G401.6 (cell line): ENCODE measurements at regions not wholly inside any gene's neighbourhood (a gene's known extent, or its start where the extent isn't known, plus 50 kb on each side); places are given as distances from the start of the nearest gene placed in this dataset.
"Not testable (repeated sequence)": the region's sequence is repeated elsewhere in the genome, so short reads cannot be mapped to it uniquely, and the experiment has no call there.

ENCODE experiments used
- FAIRE-seq: peaks from 2 replicates; lab custom pipeline; 2012; peaks lifted over from hg19 to GRCh38; lab: Jason Lieb, UNC

DNA sequence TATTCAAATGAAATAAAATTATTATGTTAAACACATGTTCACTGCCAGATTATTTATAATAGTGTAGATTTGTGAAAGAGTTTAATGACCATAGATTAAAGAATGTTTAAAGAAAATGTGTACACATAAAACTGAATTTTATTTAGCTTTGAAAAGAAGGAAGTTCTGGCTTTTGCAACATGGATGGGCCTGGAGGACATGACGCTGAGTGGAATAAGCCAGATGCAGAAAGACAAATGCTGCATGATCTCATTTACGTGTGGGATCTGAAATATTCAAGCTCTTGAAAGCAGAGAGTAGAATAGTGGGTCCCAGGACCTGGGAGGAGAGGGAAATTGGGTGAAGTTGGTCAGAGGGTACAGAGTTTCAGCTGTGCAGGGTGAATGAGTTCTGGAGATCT is 1261.2 kb downstream of the TMEM121 start:
- FAIRE-seq, result no peak

DNA sequence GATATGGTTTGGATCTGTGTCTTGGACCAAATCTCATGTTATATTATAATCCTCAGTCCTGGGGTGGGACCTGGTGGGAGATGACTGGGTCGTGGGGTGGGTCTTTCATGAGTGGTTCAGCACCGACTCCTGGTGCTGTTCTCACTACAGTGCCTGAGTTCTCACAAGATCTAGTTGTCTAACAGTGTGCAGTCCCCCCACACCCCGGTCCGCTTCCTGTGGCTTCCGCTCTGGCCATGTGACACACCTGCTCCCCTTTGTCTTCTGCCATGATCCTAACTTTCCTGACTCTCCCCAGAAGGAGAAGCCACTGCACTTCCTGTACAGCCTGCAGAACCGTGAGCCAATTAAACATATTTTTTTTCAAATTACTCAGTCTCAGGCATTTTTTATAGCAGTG is 1262.2 kb downstream of the TMEM121 start:
- FAIRE-seq, result no peak

DNA sequence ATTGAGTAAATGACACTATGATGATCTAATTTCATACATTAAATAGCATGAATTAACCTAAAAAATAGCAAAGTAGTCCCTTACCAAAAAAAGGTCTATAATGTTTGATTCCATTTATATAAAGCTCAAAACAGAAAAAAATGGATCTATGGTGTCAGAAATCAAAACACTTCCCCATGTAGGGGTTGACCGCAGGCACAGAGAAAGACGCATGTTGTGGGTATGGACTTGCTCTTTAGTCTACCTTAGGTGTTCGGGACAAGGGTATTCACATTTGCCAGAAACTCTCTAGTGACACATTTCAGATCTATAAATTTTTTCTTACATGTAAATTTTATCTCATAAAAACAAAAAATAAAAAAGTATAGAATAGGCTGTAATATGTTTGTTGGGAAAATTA is 1262.9 kb downstream of the TMEM121 start:
- FAIRE-seq, result no peak

DNA sequence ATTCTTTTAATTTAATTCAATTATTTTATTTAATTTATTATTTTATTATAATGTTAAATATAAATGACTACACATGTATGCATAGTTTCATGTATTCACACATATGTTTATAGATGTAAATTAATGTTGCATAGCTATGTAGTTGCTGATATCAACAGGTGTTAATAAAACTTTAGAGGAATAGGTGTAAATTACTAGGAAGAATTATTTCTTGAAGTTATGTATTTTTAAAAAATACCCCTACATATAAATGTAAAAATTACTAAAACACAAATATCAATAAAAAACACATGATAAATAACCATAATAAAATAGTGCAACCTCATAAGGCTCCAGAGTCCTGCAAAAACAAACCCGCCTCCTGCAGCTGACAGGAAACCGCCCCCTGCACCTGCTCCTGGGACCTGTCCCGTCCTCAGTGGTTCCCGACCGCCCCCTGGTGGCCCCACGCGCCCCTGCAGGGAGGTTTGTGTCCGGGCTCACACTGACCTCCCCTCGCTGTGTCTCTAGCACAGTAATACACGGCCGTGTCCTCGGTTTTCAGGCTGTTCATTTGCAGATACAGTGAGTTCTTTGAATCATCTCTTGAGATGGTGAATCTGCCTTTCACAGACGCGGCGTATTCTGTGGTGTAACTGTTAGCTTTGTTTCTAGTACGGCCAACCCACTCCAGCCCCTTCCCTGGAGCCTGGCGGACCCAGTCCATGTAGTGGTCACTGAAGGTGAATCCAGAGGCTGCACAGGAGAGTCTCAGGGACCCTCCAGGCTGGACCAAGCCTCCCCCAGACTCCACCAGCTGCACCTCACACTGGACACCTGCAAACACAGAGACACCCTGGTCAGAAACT is 1264.0 kb downstream of the TMEM121 start:
- FAIRE-seq, result peak; percentile 85

DNA sequence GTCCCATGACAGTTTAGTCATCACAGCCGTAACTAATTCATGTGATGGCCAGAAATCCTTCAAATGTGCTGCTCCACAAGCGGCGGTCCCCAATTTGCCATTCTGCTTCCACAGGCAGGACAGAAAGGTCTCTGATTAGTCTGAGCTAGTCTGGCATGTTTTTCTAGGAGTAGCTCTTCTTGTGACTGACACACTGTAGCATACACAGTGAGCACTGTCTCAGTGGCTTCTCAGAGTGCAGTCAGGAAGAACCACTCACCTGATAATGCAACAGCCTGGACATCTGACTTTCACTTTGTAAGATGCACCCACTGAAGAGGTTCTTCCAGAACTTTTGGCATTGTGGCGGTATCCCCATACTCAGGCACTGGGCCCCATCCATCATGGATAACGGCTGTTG is 1266.2 kb downstream of the TMEM121 start:
- FAIRE-seq, result no peak

DNA sequence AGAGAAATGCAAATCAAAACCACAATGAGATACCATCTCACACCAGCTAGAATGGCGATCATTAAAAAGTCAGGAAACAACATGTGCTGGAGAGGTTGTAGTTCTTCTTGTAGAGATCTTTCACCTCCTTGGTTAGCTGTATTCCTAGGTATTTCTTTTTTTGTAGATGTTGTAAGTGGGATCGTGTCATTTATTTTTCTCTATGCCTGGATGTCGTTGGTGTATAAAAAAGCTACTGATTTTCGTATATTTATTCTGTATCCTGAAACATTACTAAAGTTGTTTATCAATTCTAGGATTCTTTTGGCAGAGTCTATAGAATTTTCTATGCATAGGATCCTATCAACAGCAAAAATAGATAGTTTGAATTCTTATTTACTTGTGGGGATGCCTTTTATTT is 1271.8 kb downstream of the TMEM121 start:
- not testable (repeated sequence) for FAIRE-seq

DNA sequence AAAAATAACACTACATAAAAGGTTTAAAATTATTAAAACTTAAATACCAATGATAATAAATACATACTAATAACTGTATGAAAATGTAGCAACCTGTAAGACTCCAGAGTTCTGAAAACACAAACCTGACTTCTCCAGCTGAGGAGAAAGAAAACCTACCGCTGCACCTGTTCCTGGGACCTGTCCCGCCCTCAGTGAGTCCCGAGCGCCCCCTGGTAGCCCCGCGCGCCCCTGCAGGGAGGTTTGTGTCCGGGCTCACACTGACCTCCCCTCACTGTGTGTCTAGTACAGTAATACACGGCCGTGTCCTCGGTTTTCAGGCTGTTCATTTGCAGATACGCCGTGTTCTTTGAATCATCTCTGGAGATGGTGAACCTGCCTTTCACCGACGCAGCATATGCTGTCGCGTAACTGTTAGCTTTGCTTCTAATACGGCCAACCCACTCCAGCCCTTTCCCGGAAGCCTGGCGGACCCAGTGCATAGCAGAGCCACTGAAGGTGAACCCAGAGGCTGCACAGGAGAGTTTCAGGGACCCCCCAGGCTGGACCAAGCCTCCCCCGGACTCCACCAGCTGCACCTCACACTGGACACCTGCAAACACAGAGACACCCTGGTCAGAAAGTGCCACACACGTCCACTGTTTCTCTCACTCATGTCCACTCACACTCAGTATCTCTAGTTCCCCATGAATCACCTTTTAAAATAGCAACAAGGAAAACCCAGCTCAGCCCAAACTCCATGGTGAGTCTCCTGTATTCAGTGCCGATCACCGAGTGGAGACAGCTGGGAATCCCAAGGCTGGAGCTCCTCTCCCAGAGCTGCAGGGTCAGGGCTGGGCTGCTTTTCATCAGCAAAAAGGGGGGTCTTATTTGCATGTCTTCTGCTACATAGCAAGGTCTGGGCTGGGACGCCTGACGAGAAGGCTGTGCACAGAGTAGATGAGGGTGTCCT is 1276.3 kb downstream of the TMEM121 start:
- no peak for FAIRE-seq

DNA sequence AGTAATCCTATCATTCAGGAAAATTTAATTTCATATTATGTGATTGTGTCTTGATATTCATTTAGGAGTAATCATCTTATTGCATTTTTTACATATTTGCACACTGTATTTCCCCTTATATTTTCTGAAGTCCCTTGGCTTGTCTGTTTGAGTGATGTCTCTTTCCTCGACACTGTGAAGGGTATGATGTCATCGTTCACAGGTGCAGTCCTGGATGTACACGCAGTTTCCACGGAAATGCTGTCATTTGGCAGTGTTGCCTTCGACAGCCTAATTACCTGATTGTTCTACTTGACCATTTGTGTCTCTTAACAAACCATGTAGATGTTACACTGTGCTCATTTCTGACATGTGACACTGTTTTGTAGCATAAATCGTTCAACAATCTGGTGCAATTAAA is 1277.0 kb downstream of the TMEM121 start:
- no peak for FAIRE-seq

DNA sequence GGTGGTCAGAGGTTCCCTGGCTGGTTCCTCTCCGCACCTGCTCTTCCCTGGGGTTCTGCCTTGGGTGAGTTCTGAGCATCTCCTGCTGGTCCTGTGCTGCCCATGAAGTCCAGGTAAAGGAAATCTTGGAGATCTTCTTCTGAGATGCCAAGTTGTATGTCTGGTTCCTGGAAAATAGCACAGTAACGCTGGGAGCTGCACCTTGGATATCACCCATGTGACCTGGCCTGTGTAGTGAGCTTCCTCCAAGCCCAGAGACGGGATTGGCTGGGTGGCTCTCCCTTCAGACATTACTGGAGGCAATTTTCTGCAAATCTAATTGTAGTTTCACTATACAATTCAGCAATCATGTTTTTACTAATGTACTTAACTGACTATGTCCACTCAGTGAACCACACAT is 1281.1 kb downstream of the TMEM121 start:
- FAIRE-seq, result no peak

DNA sequence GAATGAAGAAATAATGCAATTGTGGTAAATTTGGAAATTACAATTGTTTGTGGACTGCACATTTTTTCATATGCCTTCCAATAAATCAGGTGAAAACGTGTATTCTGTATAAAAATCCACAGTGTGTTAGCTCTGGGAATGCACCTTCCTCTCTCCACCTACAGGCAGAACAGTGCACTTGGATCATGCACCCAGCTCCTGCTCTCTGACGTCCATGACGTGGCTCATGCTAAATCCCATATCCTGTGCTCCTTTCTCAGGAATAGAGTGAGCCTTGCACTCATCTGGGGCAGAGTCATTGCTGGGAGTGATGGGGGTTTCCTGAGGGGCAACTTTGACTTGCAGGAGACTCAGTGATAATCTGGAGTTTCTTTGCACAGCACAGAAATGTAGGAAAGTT is 1282.1 kb downstream of the TMEM121 start:
- no peak for FAIRE-seq

DNA sequence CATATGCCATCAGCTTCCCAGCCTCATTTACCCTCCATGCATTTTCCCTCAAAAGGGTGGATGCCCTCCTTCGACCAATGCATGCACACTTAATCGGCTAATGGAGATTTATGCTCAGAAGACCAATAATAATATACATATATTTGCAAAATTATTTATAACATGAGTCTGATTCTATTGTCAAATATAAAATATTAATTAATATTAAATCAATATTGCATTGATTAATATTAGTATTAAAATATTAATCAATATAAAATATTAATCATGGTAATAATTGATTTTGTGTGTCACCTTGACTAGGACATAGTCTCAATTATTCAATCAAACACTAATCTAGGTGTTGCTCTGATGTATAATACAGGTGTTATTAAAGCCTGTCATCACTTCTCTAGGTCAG is 1282.5 kb downstream of the TMEM121 start:
- FAIRE-seq, result peak; percentile 25

DNA sequence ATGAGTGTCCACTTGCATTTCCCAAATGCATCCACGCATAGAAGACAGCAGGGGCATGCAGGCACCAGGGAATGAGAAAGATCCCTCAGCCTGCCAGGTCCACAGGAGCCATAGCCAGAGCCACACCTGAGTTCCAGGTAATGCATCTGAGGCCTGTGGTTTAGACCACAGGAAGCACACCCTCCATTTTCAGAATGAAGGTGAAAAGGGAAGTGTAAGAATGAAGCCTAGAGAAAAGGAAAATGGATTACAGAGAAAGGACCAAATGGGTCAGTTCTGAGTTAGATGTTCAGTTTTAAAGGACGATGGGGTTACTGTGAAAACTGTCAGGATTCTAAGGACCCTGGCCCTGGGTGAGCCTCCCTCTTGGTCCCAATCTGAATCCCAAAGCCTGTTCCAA is 1283.2 kb downstream of the TMEM121 start:
- no peak for FAIRE-seq

DNA sequence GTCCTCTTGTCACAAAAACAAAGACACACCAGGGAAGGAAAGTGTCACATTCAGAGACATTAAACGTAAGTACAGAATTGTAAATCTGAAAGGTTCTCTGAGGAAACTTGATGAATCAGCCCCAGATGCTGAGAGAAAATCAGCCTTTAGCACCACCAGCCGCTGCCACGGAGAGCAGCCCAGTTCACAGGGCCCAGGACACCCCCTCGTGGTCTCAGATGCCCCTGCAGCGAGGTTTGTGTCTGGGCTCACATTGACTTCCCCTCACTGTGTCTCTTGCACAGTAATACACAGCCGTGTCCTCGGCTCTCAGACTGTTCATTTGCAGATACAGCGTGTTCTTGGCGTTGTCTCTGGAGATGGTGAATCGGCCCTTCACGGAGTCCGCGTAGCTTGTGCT is 1283.8 kb downstream of the TMEM121 start:
- FAIRE-seq, result not testable (repeated sequence)

DNA sequence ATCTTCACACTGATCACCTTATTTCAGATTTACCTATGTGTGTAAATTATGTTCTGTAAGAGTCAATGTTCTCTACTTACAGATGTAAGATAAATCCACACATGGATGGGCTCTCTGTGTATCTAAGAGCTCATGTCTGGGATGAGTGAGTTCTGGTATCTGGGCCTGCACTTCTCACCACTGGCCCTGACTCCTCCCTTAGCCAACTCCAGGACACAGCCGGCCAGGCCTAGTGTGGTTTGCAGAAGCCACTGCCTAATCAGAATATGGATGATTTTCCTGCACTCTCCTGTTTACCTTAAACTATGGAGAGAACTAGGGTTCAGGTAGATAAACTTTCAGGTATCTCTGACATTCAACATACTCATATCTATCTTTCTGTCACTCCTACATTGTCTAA is 1284.8 kb downstream of the TMEM121 start:
- no peak for FAIRE-seq

DNA sequence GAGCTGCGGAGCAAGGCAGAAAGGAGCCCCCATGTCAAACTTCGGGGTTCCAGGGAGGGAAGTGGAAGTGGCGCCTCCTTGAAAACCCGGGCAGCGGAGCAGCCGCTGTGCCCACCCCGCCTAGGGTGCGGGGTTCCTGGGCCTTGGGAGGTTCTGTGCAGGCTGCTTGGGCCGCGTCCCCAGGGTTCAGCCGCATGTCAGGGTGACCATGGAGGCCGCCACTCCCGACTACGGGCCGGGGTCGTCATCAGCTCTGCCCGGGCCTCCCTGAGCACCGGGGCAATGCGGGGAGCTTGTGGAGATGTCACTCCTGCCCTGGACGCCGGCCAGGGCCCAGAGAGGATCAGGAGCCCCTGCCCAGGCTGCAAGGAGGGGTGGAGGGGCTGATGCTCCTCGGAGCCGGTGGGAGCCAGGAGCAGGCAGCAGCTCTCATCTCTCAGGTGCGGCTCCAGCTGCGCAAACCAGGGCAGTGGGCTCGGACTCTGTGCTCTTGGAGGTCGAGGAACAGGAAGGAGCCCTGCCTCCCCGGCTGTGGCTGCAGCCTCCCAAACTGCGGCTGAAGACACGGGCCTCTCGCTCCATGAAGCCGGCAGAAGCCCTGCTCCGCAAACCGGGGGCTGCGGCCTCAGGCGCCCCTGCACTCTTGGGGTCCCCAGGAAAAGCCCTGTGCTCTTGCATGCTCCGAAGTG is 1286.5 kb downstream of the TMEM121 start:
- FAIRE-seq, result no peak

DNA sequence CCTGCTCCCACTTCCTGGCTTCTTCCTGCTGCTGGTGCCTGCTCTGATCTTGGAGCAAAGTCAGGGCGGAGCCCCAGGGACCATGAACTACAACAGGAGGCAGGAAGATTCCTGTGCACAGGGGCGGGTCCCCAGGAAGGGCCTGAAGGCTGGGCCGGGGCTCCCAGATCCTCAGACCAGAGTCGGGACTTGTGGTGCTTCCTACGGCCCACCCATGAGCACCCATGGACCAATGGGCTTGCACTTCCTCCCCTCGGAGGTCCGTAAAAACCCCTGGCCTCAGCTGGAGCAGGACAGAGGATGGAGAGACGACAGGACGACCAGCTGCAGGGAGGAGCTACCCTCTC is 1287.1 kb downstream of the TMEM121 start:
- FAIRE-seq, result no peak

DNA sequence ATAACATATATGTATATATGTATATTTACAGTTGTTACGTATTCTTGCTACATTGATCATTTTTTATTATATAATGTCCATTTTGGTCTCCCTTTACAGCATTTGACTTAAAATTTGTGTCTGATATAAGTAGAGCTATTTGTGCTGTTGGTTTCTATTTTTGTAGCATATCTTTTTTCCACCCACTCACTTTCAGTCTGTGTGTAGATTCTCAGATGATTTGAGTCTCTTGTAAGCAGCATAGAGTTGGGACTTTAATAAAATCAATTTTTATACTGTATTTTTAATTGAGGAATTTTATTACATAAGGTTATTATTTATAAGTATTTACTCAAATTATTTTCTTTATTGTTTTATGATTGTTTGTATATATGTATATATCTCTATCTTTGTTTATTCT is 1293.7 kb downstream of the TMEM121 start:
- FAIRE-seq, result peak; percentile 6

DNA sequence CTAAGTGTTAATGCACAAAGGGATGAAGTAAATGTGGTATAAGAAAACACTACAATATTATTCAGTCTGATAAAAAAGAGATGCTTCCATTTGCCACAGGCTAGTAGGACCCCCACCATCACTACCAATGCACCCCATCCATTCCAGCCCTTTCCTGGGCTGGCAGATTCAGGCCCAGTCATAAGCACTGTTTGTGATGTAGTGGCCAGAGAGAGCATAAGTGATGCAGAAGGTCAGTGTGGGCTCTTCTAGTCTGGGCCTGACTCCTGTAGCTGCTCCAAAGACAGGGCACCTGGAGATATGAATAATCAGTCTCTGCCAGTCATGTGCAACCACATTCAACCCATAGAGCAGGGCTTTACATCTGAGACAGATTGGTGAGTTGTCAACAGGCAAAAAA is 1294.7 kb downstream of the TMEM121 start:
- no peak for FAIRE-seq

DNA sequence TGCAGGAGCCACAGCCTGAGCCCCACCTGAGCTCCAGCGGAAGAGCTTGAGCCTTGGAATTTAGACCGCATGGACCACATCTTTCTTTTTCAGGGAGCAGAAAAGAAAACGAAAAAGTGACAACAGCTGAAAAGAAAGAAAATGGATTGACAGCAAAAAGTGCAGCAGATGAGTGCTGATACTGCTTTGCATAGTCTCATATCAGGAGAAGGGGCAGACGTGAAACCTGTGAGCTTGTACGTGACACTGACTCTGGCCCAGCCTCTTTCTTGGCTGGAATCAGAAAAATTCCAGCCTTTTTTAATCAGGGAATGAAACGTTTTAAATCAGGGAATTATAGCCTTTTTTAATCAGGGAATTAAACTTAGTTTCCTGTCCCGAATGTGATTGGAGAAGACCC is 1296.5 kb downstream of the TMEM121 start:
- no peak for FAIRE-seq

DNA sequence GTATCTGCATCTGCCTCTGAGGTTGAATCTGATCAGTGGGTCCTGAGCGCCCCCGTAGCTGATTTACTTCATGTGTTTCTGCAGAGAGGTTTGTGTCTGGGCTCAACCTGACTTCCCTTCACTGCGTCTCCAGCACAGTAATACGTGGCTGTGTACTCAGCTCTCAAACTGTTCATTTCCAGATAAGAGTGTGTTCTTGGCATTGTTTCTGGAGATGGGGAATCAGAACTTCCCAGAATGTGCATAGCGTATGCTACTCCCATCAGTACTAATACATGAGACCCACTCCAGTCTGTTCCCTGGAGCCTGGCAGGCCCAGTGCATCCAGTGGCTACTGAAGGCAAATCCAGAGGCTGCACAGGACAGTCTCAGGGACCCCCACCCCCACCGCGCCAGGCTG is 1297.2 kb downstream of the TMEM121 start:
- no peak for FAIRE-seq

DNA sequence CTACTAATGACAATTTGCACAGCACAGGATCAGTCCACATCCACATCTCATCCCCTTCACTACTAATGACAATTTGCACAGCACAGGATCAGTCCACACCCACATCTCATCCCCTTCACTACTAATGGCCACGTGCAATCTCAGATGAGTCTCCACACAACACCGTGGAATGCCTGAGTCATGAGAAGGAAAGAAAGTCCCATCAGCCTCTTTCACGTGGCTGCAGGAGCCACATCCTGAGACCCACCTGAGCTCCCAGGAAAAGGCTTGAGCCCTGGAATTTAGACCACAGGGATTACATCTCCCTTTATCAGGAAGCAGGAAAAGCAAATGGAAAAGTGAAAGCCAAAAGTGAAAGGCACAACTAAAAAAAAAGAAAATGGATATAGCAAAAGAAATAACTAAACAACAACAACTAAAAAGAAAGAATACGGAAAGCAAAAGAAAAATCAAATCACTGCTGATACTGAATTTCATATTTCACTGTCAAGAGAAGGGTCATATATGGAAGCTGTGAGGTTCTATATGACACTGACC is 1300.5 kb downstream of the TMEM121 start:
- FAIRE-seq, result no peak

DNA sequence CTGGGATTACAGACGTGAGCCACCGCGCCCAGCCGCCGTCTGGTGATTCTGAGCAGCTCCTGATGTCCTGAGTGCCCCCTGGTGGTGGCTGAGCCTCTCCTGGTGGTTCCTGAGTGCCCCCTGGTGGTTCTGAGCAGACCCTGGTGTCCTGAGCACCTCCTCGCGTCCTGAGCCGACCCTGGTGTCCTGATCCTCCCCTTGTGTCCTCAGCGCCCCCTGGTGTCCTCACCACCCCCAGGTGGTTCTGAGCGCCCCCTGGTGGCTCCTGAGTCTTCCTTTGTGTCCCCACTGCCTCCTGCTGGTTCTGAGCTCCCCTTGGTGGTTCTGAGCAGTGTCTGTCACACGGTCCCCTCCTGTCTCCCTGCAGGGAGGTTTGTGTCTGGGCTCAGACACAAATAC is 1304.9 kb downstream of the TMEM121 start:
- FAIRE-seq, result no peak

DNA sequence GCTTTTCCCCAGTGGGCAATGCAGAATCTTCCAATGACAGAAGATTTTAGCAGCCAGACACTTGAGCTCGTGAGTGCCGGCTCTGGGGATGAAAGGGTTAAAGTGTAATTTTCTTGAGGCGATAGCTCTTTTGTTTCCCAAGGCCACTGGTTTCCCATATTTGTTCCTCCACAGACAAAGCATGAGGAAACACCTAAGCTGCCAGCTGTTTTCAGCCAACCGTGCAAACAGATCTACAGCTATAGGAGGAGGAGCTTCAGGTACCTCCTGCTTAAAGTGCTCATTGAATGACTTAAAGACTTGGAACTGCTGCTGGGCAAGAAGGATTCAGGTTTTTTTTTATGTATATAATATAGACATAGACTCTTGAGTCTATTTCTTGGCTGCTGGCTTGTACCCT is 1311.5 kb downstream of the TMEM121 start:
- FAIRE-seq, result no peak
